ENCODE measurements at regions not wholly inside any gene's neighbourhood (a gene's known extent, or its start where the extent isn't known, plus 50 kb on each side); places are given as distances from the start of the nearest gene placed in this dataset.
A peak's percentile ranks its signal among the peaks of the same experiment; 100 is the strongest.

- ATAC-seq (peak; percentile 14; the same call in 1 of the 2 replicates), DNase-seq (ENCODE audit: low spot score) (no peak)
- H3K36me3 Mint-ChIP-seq: peaks cover 23% of the 10 kb centered on the region
- no peaks in the 10 kb centered on the region for H3K27me3 Mint-ChIP-seq (ENCODE audit: low read depth)
- H3K27ac Mint-ChIP-seq: peak overlapping the region; percentile 76
- ChIA-PET POLR2A (no interaction called here), CTCF (interaction anchor here (1.1 kb wide), 1 partner anchor 626 kb away, joined by 3 read pairs; no protein-coding TSS in a partner anchor)
- H3K4me1 Mint-ChIP-seq: peaks cover 37% of the 10 kb centered on the region
- TF ChIP-seq ERG (CRISPR knock-in tag; IDR thresholded peaks at IDR 0.05) (no peak), GRHL2 (CRISPR knock-in tag; IDR thresholded peaks at IDR 0.05; ENCODE audit: insufficient replicate concordance, severe bottlenecking) (no peak), NR2C2 (CRISPR knock-in tag; IDR thresholded peaks at IDR 0.05) (no peak), ARID4B (CRISPR knock-in tag; IDR thresholded peaks at IDR 0.05; ENCODE audit: borderline replicate concordance) (no peak), GTF2I (CRISPR knock-in tag; conservative IDR thresholded peaks at IDR 0.05) (no peak), RORB (CRISPR knock-in tag; IDR thresholded peaks at IDR 0.05) (no peak), SMAD3 (CRISPR knock-in tag; IDR thresholded peaks at IDR 0.05; ENCODE audit: borderline replicate concordance) (no peak), IRF1 (CRISPR knock-in tag; IDR thresholded peaks at IDR 0.05) (no peak), NR3C1 (CRISPR knock-in tag; conservative IDR thresholded peaks at IDR 0.05; ENCODE audit: low read depth) (no peak), JUN (CRISPR knock-in tag; IDR thresholded peaks at IDR 0.05) (no peak), RELA (CRISPR knock-in tag; IDR thresholded peaks at IDR 0.05; ENCODE audit: borderline replicate concordance) (no peak)
- TF ChIP-seq, protein P1, sequence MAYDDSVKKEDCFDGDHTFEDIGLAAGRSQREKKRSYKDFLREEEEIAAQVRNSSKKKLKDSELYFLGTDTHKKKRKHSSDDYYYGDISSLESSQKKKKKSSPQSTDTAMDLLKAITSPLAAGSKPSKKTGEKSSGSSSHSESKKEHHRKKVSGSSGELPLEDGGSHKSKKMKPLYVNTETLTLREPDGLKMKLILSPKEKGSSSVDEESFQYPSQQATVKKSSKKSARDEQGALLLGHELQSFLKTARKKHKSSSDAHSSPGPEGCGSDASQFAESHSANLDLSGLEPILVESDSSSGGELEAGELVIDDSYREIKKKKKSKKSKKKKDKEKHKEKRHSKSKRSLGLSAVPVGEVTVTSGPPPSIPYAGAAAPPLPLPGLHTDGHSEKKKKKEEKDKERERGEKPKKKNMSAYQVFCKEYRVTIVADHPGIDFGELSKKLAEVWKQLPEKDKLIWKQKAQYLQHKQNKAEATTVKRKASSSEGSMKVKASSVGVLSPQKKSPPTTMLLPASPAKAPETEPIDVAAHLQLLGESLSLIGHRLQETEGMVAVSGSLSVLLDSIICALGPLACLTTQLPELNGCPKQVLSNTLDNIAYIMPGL (CRISPR knock-in tag; IDR thresholded peaks at IDR 0.05): no peak
- no peak overlapping the region for H3K4me3 Mint-ChIP-seq
- H3K9me3 Mint-ChIP-seq: no peaks in the 10 kb centered on the region
These were observed 586.1 kb upstream of the ZP4 start for GRCh38 chr1:238476841-238477240.

DNA sequence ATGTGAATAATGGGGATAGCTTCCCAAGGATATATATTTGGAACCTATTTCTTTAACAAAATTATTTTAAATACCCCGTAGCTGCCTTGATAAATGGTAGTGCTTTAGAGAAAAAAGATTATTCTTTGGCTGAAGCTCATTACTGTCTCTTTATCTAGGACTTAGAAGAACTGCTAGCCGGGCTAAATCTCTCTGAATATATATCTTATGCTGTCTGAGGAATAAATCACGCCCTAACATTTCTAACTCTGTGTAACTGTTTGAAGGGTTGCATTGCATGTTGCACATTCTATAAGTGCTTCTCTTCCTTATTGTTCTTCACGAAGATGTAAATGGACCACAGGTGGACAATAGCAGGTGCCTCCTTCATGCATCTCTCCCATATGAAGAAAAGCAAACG, 585.0 kb upstream of the ZP4 start:
- DNase-seq (ENCODE audit: low spot score): no peak
- Mint-ChIP-seq H3K4me3 (no peak overlapping the region), H3K4me1 (peaks cover 25% of the 10 kb centered on the region), H3K36me3 (peaks cover 23% of the 10 kb centered on the region), H3K27me3 (ENCODE audit: low read depth) (no peaks in the 10 kb centered on the region), H3K27ac (no peak overlapping the region), H3K9me3 (no peaks in the 10 kb centered on the region)
- CTCF ChIA-PET: no interaction called here
- POLR2A ChIA-PET: no interaction called here
- no peak for ATAC-seq
- TF ChIP-seq, protein P2, sequence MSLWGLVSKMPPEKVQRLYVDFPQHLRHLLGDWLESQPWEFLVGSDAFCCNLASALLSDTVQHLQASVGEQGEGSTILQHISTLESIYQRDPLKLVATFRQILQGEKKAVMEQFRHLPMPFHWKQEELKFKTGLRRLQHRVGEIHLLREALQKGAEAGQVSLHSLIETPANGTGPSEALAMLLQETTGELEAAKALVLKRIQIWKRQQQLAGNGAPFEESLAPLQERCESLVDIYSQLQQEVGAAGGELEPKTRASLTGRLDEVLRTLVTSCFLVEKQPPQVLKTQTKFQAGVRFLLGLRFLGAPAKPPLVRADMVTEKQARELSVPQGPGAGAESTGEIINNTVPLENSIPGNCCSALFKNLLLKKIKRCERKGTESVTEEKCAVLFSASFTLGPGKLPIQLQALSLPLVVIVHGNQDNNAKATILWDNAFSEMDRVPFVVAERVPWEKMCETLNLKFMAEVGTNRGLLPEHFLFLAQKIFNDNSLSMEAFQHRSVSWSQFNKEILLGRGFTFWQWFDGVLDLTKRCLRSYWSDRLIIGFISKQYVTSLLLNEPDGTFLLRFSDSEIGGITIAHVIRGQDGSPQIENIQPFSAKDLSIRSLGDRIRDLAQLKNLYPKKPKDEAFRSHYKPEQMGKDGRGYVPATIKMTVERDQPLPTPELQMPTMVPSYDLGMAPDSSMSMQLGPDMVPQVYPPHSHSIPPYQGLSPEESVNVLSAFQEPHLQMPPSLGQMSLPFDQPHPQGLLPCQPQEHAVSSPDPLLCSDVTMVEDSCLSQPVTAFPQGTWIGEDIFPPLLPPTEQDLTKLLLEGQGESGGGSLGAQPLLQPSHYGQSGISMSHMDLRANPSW (CRISPR knock-in tag; conservative IDR thresholded peaks at IDR 0.05; ENCODE audit: low read depth): no peak
- TF ChIP-seq, protein P3, sequence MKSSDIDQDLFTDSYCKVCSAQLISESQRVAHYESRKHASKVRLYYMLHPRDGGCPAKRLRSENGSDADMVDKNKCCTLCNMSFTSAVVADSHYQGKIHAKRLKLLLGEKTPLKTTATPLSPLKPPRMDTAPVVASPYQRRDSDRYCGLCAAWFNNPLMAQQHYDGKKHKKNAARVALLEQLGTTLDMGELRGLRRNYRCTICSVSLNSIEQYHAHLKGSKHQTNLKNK (CRISPR knock-in tag; IDR thresholded peaks at IDR 0.05): no peak
- TF ChIP-seq ZNF671 (CRISPR knock-in tag; IDR thresholded peaks at IDR 0.05) (no peak), AFF4 (CRISPR knock-in tag; IDR thresholded peaks at IDR 0.05; ENCODE audit: borderline replicate concordance) (no peak), SOX15 (CRISPR knock-in tag; IDR thresholded peaks at IDR 0.05) (no peak), ZNF263 (CRISPR knock-in tag; IDR thresholded peaks at IDR 0.05; ENCODE audit: low read depth) (no peak), NFYB (CRISPR knock-in tag; conservative IDR thresholded peaks at IDR 0.05; ENCODE audit: low read depth) (no peak), KAT7 (CRISPR knock-in tag; IDR thresholded peaks at IDR 0.05; ENCODE audit: borderline replicate concordance) (no peak), FOXP1 (CRISPR knock-in tag; IDR thresholded peaks at IDR 0.05; ENCODE audit: borderline replicate concordance) (no peak)
